Uterus (tissue), 3 donors: ENCODE measurements at regions not wholly inside any gene's neighbourhood (a gene's known extent, or its start where the extent isn't known, plus 50 kb on each side); places are given as distances from the start of the nearest gene placed in this dataset.

ENCODE experiments used
- DNase-seq, 2 donors: peaks; one replicate each; pipeline ENCODE4 v3.0.0-alpha.2; 2019 to 2020
- H3K27ac ChIP-seq, 2 donors: fragments of 200-600 bp; sonication (generic); 1 replicate in 1 of 2; 2 replicates in 1 of 2; pipeline ENCODE4 v1.5.1; 2016 to 2018
- H3K27me3 ChIP-seq, 2 donors: fragments of 200-600 bp; sonication (generic); one replicate each; pipeline ENCODE4 v1.5.1; 2018 to 2019; ENCODE audit warnings: control low read depth in 1 of 2
- H3K36me3 ChIP-seq, 2 donors: fragments of 200-600 bp; sonication (generic); one replicate each; pipeline ENCODE4 v1.5.1; 2019; ENCODE audit warnings: control low read depth in 1 of 2
- H3K4me1 ChIP-seq, 2 donors: fragments of 200-600 bp; sonication (generic); one replicate each; pipeline ENCODE4 v1.5.1; 2018 to 2019; ENCODE audit warnings: control low read depth in 1 of 2
- H3K4me3 ChIP-seq, 2 donors: fragments of 200-600 bp; sonication (generic); 1 replicate in 1 of 2; 2 replicates in 1 of 2; pipeline ENCODE4 v1.5.1; 2018 to 2019; ENCODE audit warnings: mild to moderate bottlenecking in 1 of 2
- H3K9me3 ChIP-seq, 2 donors: fragments of 200-600 bp; sonication (generic); one replicate each; pipeline ENCODE4 v1.5.1; 2019; ENCODE audit warnings: control low read depth in 1 of 2
- POLR2A ChIP-seq, 2 donors: fragments of 450-650 bp; IDR thresholded peaks; one replicate each; pipeline ENCODE4 v1.6.1; 2016; ENCODE audit warnings: antibody characterized with exemption in 2 of 2, mild to moderate bottlenecking in 1 of 2, moderate library complexity in 1 of 2
- intact Hi-C: fragments of 100-400 bp; cut with DNase I; formaldehyde crosslinking; loops from one replicate; pipeline ENCODE4 v1.15.1; 2023; ENCODE audit warnings: low total_unique reads
- TF ChIP-seq, protein P1 (sequence below), 4 experiments: fragments of 200-600 bp in 2 of 4; fragments of 450-650 bp in 2 of 4; sonication (generic) in 2 of 4; IDR thresholded peaks; one replicate each; pipeline ENCODE4 v1.5.1; 2016 to 2019; ENCODE audit warnings: antibody characterized with exemption in 4 of 4, mild to moderate bottlenecking in 2 of 4, moderate library complexity in 1 of 4
- donor health status: DM: yes; HTN: yes; CAD: no.

- no peak overlapping the region for H3K4me3 ChIP-seq
- no peak for DNase-seq
- TF ChIP-seq, protein P1, sequence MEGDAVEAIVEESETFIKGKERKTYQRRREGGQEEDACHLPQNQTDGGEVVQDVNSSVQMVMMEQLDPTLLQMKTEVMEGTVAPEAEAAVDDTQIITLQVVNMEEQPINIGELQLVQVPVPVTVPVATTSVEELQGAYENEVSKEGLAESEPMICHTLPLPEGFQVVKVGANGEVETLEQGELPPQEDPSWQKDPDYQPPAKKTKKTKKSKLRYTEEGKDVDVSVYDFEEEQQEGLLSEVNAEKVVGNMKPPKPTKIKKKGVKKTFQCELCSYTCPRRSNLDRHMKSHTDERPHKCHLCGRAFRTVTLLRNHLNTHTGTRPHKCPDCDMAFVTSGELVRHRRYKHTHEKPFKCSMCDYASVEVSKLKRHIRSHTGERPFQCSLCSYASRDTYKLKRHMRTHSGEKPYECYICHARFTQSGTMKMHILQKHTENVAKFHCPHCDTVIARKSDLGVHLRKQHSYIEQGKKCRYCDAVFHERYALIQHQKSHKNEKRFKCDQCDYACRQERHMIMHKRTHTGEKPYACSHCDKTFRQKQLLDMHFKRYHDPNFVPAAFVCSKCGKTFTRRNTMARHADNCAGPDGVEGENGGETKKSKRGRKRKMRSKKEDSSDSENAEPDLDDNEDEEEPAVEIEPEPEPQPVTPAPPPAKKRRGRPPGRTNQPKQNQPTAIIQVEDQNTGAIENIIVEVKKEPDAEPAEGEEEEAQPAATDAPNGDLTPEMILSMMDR (IDR thresholded peaks at IDR 0.05): no peak
- no peak for TF ChIP-seq POLR2A (IDR thresholded peaks at IDR 0.05)
- no peaks in the 10 kb centered on the region for H3K36me3 ChIP-seq
- H3K27ac ChIP-seq: peak overlapping the region in 1 of 2 donors; percentile 14
- intact Hi-C loops: no loop called here
- no peaks in the 10 kb centered on the region for H3K4me1 ChIP-seq
- no peaks in the 10 kb centered on the region for H3K27me3 ChIP-seq
- no peaks in the 10 kb centered on the region for H3K9me3 ChIP-seq
These were observed 288.5 kb downstream of the PRL start for GRCh38 chr6:22008248-22008836.

DNA sequence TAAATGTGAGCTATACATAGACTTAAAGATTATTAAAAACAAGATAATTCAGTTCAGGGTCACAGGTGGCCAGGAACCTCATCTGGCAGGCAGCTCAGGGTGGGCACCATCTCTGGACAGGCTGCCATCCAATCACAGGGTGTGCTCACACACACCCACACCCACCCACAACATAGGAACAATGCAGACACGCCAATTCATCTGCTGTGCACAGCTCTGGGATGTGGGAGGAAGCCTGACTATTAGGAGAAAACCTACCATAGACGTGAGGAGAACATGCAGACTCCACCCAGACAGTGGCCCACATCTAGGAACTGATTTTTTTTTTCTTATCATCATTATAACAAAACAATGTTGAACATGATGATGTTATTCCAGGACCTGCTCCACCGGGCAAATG is 286.7 kb downstream of the PRL start:
- H3K36me3 ChIP-seq: no peaks in the 10 kb centered on the region
- TF ChIP-seq POLR2A (IDR thresholded peaks at IDR 0.05): no peak
- TF ChIP-seq, protein P1 (IDR thresholded peaks at IDR 0.05): no peak
- no peaks in the 10 kb centered on the region for H3K4me1 ChIP-seq
- no peak overlapping the region for H3K4me3 ChIP-seq
- H3K27ac ChIP-seq: no peak overlapping the region
- H3K9me3 ChIP-seq: no peaks in the 10 kb centered on the region
- no peak for DNase-seq
- intact Hi-C loops: no loop called here
- H3K27me3 ChIP-seq: no peaks in the 10 kb centered on the region

DNA sequence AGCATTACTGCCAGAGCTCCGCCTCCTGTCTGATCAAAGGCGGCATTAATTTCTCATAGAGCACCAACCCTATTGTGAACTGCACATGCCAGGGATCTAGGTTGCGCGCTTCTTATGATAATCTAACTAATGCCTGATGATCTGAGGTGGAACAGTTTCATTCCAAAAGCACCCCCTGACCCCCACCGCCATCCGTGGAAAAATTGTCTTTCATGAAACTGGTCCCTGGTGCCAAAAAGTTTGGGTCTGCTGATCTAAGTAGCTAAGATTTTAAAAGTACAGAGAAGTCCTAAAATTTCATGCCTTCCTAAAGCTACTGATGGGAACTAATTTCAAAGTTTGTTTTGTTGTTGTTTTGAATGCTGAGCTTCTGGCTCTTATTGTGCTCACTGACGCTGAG is 281.6 kb downstream of the PRL start:
- H3K27me3 ChIP-seq: no peaks in the 10 kb centered on the region
- DNase-seq: no peak
- H3K4me1 ChIP-seq: no peaks in the 10 kb centered on the region
- intact Hi-C loops: no loop called here
- no peak overlapping the region for H3K4me3 ChIP-seq
- no peaks in the 10 kb centered on the region for H3K36me3 ChIP-seq
- TF ChIP-seq, protein P1 (IDR thresholded peaks at IDR 0.05): no peak
- no peak for TF ChIP-seq POLR2A (IDR thresholded peaks at IDR 0.05)
- no peak overlapping the region for H3K27ac ChIP-seq
- no peaks in the 10 kb centered on the region for H3K9me3 ChIP-seq

GRCh38 chr6:22015944-22016343 is 280.9 kb downstream of the PRL start:
- no peak for TF ChIP-seq POLR2A (IDR thresholded peaks at IDR 0.05)
- TF ChIP-seq, protein P1 (IDR thresholded peaks at IDR 0.05): no peak
- Histone ChIP-seq H3K9me3 (no peaks in the 10 kb centered on the region), H3K27ac (no peak overlapping the region), H3K4me3 (no peak overlapping the region), H3K27me3 (no peaks in the 10 kb centered on the region), H3K36me3 (no peaks in the 10 kb centered on the region), H3K4me1 (no peaks in the 10 kb centered on the region)
- intact Hi-C loops: no loop called here
- DNase-seq: no peak

DNA sequence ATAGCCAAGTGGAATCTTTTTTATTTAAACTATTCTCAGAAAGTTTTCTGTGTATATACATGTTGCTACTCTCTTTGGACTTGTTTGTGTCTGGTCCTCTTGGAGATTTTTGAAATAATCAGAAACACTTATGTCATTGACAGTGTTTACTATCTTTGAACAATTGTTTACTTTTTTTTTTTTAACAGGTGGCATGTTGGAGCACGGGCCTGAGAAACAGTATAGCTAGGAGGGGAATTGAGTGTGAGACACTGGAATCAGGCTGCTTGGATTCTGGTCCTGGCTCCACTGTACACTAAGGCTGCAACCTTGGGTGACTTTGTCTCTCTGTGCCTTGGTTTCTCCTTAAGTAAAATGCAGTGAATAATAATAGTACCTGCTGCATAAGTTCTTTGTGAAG is 279.6 kb downstream of the PRL start:
- intact Hi-C loops: no loop called here
- no peak for TF ChIP-seq POLR2A (IDR thresholded peaks at IDR 0.05)
- TF ChIP-seq, protein P1 (IDR thresholded peaks at IDR 0.05): no peak
- Histone ChIP-seq H3K27ac (no peak overlapping the region), H3K4me1 (no peaks in the 10 kb centered on the region), H3K9me3 (no peaks in the 10 kb centered on the region), H3K27me3 (no peaks in the 10 kb centered on the region), H3K36me3 (no peaks in the 10 kb centered on the region), H3K4me3 (no peak overlapping the region)
- no peak for DNase-seq
